Body of pancreas (tissue), 4 donors: ENCODE measurements at regions not wholly inside any gene's neighbourhood (a gene's known extent, or its start where the extent isn't known, plus 50 kb on each side); places are given as distances from the start of the nearest gene placed in this dataset.

Experiments
- CTCF ChIP-seq, 7 experiments: fragments of 450-650 bp in 4 of 7; fragments of 200-600 bp in 3 of 7; sonication (generic) in 3 of 7; IDR thresholded peaks; one replicate each; pipeline ENCODE4 v1.5.1; 2016 to 2019; ENCODE audit warnings: antibody characterized with exemption in 7 of 7
- POLR2A ChIP-seq, 3 donors: fragments of 450-650 bp; IDR thresholded peaks; one replicate each; pipeline ENCODE4 v1.6.1; 2016; ENCODE audit warnings: antibody characterized with exemption in 3 of 3, mild to moderate bottlenecking in 2 of 3

GRCh38 chr16:11445486-11445885, 100.2 kb downstream of the RMI2 start:
- TF ChIP-seq CTCF (IDR thresholded peaks at IDR 0.05), result no peak
- no peak for TF ChIP-seq POLR2A (IDR thresholded peaks at IDR 0.05)
